GM06990 (cell line): ENCODE measurements at regions not wholly inside any gene's neighbourhood (a gene's known extent, or its start where the extent isn't known, plus 50 kb on each side); places are given as distances from the start of the nearest gene placed in this dataset.
"Not testable (repeated sequence)": the region's sequence is repeated elsewhere in the genome, so short reads cannot be mapped to it uniquely, and the experiment has no call there.

Experiments used
- DNase-seq: peaks from one replicate; pipeline ENCODE4 v3.0.0-alpha.2; 2011; ENCODE audit not compliant: insufficient read length; ENCODE audit errors: extremely low read depth
- H3K27me3 ChIP-seq: replicated peaks from 2 replicates; pipeline ENCODE4 v1.6.0; 2011; ENCODE audit warnings: low read length; ENCODE audit not compliant: control insufficient read depth, insufficient read depth
- H3K36me3 ChIP-seq: 2 replicates; pipeline ENCODE4 v1.5.1; 2011; ENCODE audit warnings: low read length; ENCODE audit not compliant: control insufficient read depth, insufficient read depth
- H3K4me3 ChIP-seq: replicated peaks from 2 replicates; pipeline ENCODE4 v1.5.1; 2011; ENCODE audit warnings: low read depth, mild to moderate bottlenecking, control low read depth, low read length
- TF ChIP-seq, protein P1 (sequence below): IDR thresholded peaks from 2 replicates; pipeline ENCODE4 v1.5.1; 2011; ENCODE audit warnings: low read length, control low read depth, mild to moderate bottlenecking, inconsistent platforms; ENCODE audit not compliant: insufficient read depth, poor library complexity, severe bottlenecking

DNA sequence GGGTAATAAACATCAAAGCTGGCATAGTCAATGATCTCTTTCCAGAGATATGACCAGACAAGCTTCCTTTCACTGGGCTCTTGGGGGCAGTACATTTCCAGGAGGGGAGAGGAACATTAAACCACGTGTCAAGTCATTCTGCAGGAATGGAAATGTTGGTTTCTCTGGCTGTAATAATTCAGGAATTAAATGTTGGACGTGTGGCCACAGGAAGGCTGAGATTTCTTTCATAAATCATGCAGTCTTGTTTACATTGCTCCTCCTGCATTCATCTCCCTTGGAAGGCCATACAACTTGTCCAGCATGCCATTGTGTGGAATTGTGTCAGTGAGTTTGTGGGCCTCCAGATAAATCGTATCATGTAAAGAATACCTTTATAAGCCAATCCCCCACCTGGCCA lies 259.2 kb downstream of the ADGRL2 start:
- Histone ChIP-seq H3K36me3 (no peaks in the 10 kb centered on the region), H3K4me3 (no peak overlapping the region), H3K27me3 (no peaks in the 10 kb centered on the region)
- DNase-seq: no peak
- TF ChIP-seq, protein P1, sequence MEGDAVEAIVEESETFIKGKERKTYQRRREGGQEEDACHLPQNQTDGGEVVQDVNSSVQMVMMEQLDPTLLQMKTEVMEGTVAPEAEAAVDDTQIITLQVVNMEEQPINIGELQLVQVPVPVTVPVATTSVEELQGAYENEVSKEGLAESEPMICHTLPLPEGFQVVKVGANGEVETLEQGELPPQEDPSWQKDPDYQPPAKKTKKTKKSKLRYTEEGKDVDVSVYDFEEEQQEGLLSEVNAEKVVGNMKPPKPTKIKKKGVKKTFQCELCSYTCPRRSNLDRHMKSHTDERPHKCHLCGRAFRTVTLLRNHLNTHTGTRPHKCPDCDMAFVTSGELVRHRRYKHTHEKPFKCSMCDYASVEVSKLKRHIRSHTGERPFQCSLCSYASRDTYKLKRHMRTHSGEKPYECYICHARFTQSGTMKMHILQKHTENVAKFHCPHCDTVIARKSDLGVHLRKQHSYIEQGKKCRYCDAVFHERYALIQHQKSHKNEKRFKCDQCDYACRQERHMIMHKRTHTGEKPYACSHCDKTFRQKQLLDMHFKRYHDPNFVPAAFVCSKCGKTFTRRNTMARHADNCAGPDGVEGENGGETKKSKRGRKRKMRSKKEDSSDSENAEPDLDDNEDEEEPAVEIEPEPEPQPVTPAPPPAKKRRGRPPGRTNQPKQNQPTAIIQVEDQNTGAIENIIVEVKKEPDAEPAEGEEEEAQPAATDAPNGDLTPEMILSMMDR: no peak

DNA sequence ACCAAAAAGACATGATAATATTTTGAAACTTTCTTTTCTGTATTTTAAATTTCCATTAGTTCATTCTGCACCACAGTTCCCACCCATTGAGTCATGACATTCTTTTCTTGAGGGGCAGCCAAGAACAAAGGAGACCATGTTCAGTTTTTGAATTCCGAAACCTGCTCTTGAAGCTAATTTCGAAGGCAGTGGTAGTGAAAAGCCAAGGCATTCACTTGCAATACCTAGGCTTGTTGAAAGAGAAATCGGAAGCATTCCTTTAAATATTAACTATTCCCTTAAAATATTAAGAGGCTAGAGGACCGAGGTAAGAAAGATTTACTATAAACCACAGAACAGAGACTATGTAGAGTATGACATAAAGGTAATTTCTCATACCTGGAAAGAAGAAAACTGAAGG lies 256.3 kb downstream of the ADGRL2 start:
- TF ChIP-seq, protein P1: no peak
- no peak for DNase-seq
- Histone ChIP-seq H3K27me3 (no peaks in the 10 kb centered on the region), H3K4me3 (no peak overlapping the region), H3K36me3 (no peaks in the 10 kb centered on the region)

DNA sequence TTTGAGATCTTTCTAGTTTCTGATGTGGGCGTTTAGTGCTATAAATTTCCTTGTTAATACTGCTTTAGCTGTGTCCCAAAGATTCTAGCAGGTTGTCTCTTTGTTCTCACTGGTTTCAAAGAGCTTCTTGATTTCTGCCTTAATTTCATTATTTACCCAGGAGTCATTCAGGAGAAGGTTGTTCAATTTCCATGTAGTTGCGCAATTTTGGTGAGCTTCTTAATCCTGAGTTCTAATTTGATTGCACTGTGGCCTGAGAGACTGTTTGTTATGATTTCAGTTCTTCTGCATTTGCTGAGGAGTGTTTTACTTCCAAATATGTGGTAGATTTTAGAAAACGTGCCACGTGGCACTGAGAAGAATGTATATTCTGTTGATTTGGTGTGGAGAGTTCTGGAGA lies 254.6 kb downstream of the ADGRL2 start:
- not testable (repeated sequence) for H3K36me3 ChIP-seq, H3K4me3 ChIP-seq, H3K27me3 ChIP-seq, DNase-seq

DNA sequence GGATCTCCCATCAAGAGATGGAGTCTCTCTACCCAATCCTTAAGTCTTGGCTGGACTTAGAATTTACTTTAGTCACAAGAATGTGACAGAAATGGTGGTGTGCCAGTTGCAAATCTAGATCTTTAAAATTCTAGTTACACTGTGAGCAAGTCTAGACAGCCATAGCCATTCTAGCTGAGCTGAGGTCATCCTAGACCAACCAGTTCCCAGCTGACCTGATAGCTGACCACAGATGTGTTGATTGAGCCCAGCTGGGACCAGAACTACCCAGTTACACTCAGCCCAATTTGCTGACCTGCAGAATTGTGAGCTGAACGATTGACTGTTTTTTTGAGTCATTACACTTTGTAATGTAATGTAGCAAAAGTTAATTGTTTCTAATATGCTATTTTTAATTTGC lies 251.8 kb downstream of the ADGRL2 start:
- DNase-seq: no peak
- TF ChIP-seq, protein P1: no peak
- no peaks in the 10 kb centered on the region for H3K36me3 ChIP-seq
- H3K4me3 ChIP-seq: no peak overlapping the region
- H3K27me3 ChIP-seq: no peaks in the 10 kb centered on the region

DNA sequence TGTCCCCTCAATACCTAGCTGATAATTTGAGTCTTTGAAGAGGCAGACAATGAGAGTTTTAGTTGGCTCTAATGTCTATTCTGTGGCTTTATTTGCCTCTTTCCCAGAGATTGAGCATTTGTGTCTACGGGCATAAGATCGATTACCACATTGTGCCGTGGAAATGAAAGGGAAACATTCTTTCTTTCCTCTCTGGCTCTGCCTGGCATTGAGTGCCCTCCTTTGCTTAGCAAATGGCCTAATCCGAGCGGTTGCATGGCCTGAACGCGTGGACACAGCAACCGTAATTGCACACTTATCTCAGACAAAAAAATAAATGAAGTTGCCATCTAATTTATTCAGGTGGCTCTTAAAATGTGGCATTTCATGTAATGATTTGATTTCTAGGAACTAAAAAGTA lies 247.9 kb downstream of the ADGRL2 start:
- DNase-seq: no peak
- TF ChIP-seq, protein P1: no peak
- H3K36me3 ChIP-seq: no peaks in the 10 kb centered on the region
- no peak overlapping the region for H3K4me3 ChIP-seq
- no peaks in the 10 kb centered on the region for H3K27me3 ChIP-seq

DNA sequence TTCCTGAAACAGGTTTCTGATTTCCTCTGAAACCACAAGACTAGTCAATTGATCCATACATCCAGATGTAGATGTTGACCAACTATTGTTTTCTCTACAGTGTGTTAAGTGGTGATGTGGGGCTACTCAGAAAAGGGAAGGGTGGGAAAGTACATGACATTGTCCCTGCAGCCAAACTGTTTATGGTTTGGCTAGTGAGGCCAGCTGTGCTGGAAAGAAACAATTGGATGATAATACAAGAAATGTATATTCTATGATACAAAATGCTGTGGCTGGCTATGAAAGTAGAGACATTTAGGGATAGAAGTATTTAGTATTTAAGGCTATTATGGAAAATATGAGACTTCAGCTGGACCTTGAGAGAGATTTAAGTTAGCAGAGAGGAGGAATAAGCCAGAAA lies 244.5 kb downstream of the ADGRL2 start:
- Histone ChIP-seq H3K4me3 (no peak overlapping the region), H3K27me3 (no peaks in the 10 kb centered on the region), H3K36me3 (no peaks in the 10 kb centered on the region)
- TF ChIP-seq, protein P1: no peak
- DNase-seq: no peak

DNA sequence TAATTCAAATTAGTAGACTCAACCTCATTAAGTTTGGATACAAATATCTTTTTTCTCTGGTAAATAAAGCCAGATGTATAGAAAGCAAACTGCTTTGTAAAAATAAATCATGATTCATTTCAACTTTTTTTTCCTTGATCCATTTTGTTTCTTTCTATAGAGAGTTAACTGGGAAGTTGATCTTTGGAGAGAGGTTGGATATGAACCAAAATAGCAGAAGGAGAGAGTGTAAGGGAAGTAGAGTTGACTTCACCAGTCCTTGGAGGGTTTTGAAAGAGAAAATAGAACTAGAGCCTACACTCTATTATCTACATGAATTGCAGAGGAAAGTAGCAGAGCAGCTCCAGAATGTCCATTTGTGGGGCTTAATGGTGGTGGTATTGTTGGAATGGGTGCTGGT lies 243.8 kb downstream of the ADGRL2 start:
- TF ChIP-seq, protein P1: no peak
- no peaks in the 10 kb centered on the region for H3K27me3 ChIP-seq
- H3K36me3 ChIP-seq: no peaks in the 10 kb centered on the region
- H3K4me3 ChIP-seq: no peak overlapping the region
- DNase-seq: no peak
